KMS-11 (cell line): ENCODE measurements at regions not wholly inside any gene's neighbourhood (a gene's known extent, or its start where the extent isn't known, plus 50 kb on each side); places are given as distances from the start of the nearest gene placed in this dataset.
"Not testable (repeated sequence)": the region's sequence is repeated elsewhere in the genome, so short reads cannot be mapped to it uniquely, and the experiment has no call there.

ENCODE experiments used
- H2AFZ ChIP-seq: fragments of 200-600 bp; sonication (generic); 2 replicates; pipeline ENCODE4 v1.6.1; 2016; ENCODE audit warnings: antibody characterized with exemption, mixed run types, low read depth
- H3K27ac ChIP-seq: fragments of 200-600 bp; sonication (generic); 2 replicates; pipeline ENCODE4 v1.6.1; 2016; ENCODE audit warnings: mild to moderate bottlenecking, mixed run types
- H3K27me3 ChIP-seq: fragments of 200-600 bp; sonication (generic); 2 replicates; pipeline ENCODE4 v1.6.1; 2017; ENCODE audit warnings: mild to moderate bottlenecking, low read depth, mixed run types, moderate library complexity; ENCODE audit not compliant: insufficient read depth
- H3K36me3 ChIP-seq: fragments of 200-600 bp; sonication (generic); 2 replicates; pipeline ENCODE4 v1.6.1; 2017; ENCODE audit warnings: mild to moderate bottlenecking, mixed run types; ENCODE audit not compliant: insufficient read depth
- H3K4me1 ChIP-seq: fragments of 200-600 bp; sonication (generic); 2 replicates; pipeline ENCODE4 v1.6.1; 2016; ENCODE audit warnings: mild to moderate bottlenecking, low read depth, mixed run types; ENCODE audit not compliant: poor library complexity, severe bottlenecking
- H3K4me2 ChIP-seq: fragments of 200-600 bp; sonication (generic); 2 replicates; pipeline ENCODE4 v1.7.0; 2016; ENCODE audit warnings: mild to moderate bottlenecking, mixed run types
- H3K4me3 ChIP-seq: fragments of 200-600 bp; sonication (generic); IDR thresholded peaks from 2 replicates; pipeline ENCODE4 v1.6.1; 2017; ENCODE audit warnings: low read depth, low read length, mixed read lengths; ENCODE audit not compliant: insufficient read depth
- H3K79me2 ChIP-seq: fragments of 200-600 bp; sonication (generic); 2 replicates; pipeline ENCODE4 v1.6.1; 2016; ENCODE audit warnings: low read depth, mixed run types; ENCODE audit not compliant: insufficient read depth
- H3K9ac ChIP-seq: fragments of 200-600 bp; sonication (generic); 2 replicates; pipeline ENCODE4 v1.6.1; 2016; ENCODE audit warnings: mild to moderate bottlenecking, mixed run types
- H4K20me1 ChIP-seq: fragments of 200-600 bp; sonication (generic); 2 replicates; pipeline ENCODE4 v1.6.1; 2016; ENCODE audit warnings: mild to moderate bottlenecking, mixed run types; ENCODE audit not compliant: insufficient read depth
- TF ChIP-seq, protein P1 (sequence below): fragments of 200-600 bp; sonication (generic); conservative IDR thresholded peaks from 2 replicates; pipeline ENCODE4 v1.6.1; 2017; ENCODE audit warnings: low read depth, mild to moderate bottlenecking, antibody characterized with exemption, low read length, moderate library complexity, mixed read lengths

DNA sequence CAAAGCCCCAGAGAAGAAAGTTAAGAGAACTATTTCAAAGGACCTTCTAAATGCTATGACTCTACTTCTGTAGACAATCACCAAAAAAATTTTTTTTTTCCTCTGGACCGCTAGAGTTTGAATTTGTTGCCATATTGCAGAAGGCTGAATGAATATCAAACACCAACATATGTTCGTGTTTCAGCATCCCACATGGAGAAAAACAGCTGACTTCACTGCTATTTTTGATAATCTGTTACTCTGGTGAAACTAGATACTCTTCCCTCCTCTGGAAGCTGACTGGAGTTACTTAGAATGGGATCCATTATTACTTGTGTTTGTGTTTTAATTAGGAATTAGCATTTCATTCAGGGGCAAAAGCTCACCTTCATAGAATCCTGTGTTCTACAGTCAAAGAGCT lies 447.0 kb downstream of the AASDHPPT start:
- H3K9ac ChIP-seq = no peak overlapping the region
- no peaks in the 10 kb centered on the region for H3K27me3 ChIP-seq
- H3K27ac ChIP-seq = no peak overlapping the region
- H2AFZ ChIP-seq = no peak overlapping the region
- H3K36me3 ChIP-seq = no peaks in the 10 kb centered on the region
- no peaks in the 10 kb centered on the region for H4K20me1 ChIP-seq
- no peaks in the 10 kb centered on the region for H3K4me1 ChIP-seq
- H3K79me2 ChIP-seq = no peaks in the 10 kb centered on the region
- TF ChIP-seq, protein P1, sequence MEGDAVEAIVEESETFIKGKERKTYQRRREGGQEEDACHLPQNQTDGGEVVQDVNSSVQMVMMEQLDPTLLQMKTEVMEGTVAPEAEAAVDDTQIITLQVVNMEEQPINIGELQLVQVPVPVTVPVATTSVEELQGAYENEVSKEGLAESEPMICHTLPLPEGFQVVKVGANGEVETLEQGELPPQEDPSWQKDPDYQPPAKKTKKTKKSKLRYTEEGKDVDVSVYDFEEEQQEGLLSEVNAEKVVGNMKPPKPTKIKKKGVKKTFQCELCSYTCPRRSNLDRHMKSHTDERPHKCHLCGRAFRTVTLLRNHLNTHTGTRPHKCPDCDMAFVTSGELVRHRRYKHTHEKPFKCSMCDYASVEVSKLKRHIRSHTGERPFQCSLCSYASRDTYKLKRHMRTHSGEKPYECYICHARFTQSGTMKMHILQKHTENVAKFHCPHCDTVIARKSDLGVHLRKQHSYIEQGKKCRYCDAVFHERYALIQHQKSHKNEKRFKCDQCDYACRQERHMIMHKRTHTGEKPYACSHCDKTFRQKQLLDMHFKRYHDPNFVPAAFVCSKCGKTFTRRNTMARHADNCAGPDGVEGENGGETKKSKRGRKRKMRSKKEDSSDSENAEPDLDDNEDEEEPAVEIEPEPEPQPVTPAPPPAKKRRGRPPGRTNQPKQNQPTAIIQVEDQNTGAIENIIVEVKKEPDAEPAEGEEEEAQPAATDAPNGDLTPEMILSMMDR = no peak
- no peak overlapping the region for H3K4me2 ChIP-seq
- H3K4me3 ChIP-seq = no peak overlapping the region

DNA sequence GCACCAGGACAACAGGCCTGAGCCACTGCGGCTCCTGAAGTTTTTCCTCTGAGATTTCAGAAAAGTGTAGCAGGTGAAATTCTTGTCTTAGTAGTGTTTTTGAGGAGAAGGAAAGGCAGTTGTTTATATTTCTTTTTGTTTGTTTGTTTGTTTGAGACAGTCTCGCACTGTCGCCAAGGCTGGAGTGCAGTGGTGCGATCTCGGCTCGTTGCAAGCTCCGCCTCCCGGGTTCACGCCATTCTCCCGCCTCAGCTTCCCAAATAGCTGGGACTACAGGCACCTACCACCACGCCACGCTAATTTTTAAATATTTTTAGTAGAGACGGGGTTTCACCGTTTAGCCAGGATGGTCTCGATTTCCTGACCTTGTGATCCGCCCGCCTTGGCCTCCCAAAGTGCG lies 454.2 kb downstream of the AASDHPPT start:
- not testable (repeated sequence) for H3K27ac ChIP-seq, H3K36me3 ChIP-seq, H3K27me3 ChIP-seq, H3K4me1 ChIP-seq, H3K79me2 ChIP-seq, H3K4me2 ChIP-seq, H2AFZ ChIP-seq, H3K4me3 ChIP-seq, H3K9ac ChIP-seq, H4K20me1 ChIP-seq

DNA sequence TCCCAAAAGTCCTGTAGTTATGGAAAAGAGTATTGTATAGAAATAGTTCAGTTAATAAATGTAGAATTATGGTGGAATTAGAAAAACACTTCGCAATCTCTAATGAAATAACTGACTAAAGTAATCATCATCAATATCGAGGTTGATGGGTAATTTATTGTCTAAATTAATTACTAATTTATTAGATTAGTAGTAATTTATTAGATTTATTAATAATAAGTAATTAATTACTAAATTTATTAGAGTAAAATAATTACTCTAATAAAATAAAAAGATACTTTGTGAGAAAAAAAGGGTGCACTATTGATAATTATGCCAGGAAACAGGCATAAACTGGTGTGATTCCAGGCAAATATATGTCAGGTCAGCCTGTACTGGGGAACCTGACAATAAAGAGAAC lies 455.6 kb downstream of the AASDHPPT start:
- Histone ChIP-seq H3K79me2 (no peaks in the 10 kb centered on the region), H3K36me3 (no peaks in the 10 kb centered on the region), H3K4me2 (no peak overlapping the region), H2AFZ (no peak overlapping the region), H3K4me1 (no peaks in the 10 kb centered on the region), H4K20me1 (no peaks in the 10 kb centered on the region), H3K9ac (no peak overlapping the region), H3K27ac (no peak overlapping the region), H3K4me3 (no peak overlapping the region), H3K27me3 (no peaks in the 10 kb centered on the region)
- TF ChIP-seq, protein P1 = no peak

DNA sequence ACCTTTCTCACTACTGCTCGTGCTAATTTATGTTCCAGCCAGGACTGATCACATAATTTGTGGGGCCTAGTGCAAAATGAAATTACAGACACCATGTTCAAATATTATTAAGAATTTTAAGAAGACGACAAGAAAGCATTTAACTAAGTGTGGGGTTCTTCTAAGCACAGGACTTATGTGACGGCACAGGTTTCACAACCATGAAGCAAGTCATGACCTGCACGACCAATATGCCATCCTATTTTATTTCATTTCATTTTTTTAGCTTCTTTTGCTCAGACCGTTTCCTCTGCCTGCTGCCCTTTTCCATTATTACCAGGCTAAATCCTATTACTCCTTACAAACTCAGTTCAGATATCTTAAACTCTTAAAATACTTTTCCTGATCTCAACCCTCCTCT lies 462.5 kb downstream of the AASDHPPT start:
- Histone ChIP-seq H3K4me2 (no peak overlapping the region), H2AFZ (no peak overlapping the region), H3K9ac (no peak overlapping the region), H3K27ac (no peak overlapping the region), H3K79me2 (no peaks in the 10 kb centered on the region), H3K36me3 (no peaks in the 10 kb centered on the region), H3K4me1 (no peaks in the 10 kb centered on the region), H3K27me3 (no peaks in the 10 kb centered on the region), H3K4me3 (no peak overlapping the region), H4K20me1 (no peaks in the 10 kb centered on the region)
- TF ChIP-seq, protein P1 = no peak

DNA sequence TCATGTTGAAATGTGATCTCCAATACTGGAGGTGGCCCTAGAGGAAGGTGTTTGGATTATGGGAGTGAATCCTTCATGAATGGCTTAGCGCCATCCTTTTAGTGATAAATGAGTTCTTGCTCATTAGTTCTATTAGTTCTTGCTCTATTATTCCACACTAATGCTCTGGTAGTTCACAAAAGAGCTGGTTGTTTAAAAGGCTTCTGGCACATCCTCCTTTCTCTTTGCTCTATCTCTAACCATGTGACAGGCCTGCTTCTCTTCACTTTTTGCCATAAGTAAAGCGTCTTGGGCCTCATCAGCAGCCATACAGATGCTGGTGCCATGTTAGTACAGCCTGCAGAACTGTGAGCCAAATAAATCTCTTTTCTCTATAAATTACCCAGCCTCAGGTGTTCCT lies 469.9 kb downstream of the GUCY1A2 start:
- no peak overlapping the region for H3K4me2 ChIP-seq
- H4K20me1 ChIP-seq = no peaks in the 10 kb centered on the region
- H3K27ac ChIP-seq = no peak overlapping the region
- H3K9ac ChIP-seq = no peak overlapping the region
- TF ChIP-seq, protein P1 = no peak
- no peak overlapping the region for H3K4me3 ChIP-seq
- no peaks in the 10 kb centered on the region for H3K4me1 ChIP-seq
- no peaks in the 10 kb centered on the region for H3K36me3 ChIP-seq
- H3K27me3 ChIP-seq = no peaks in the 10 kb centered on the region
- H3K79me2 ChIP-seq = no peaks in the 10 kb centered on the region
- no peak overlapping the region for H2AFZ ChIP-seq
